GM12865 (cell line): ENCODE measurements at regions not wholly inside any gene's neighbourhood (a gene's known extent, or its start where the extent isn't known, plus 50 kb on each side); places are given as distances from the start of the nearest gene placed in this dataset.
"Not testable (repeated sequence)": the region's sequence is repeated elsewhere in the genome, so short reads cannot be mapped to it uniquely, and the experiment has no call there.

Source experiments
- DNase-seq: peaks from one replicate; pipeline ENCODE4 v3.0.0; 2010; ENCODE audit warnings: low read depth
- H3K4me3 ChIP-seq: 2 replicates; pipeline ENCODE4 v1.5.1; 2011; ENCODE audit warnings: mild to moderate bottlenecking, low read depth, low read length, control low read depth
- CTCF ChIP-seq: IDR thresholded peaks from 2 replicates; pipeline ENCODE4 v1.5.1; 2011; ENCODE audit warnings: low read length, control low read depth, low read depth, inconsistent platforms; ENCODE audit not compliant: insufficient read depth; ENCODE audit errors: missing control alignments

- DNase-seq = no peak
- no peak for TF ChIP-seq CTCF
- no peak overlapping the region for H3K4me3 ChIP-seq
Observed at GRCh38 chr6:106785298-106785697, 155.9 kb downstream of the QRSL1 start.

- no peak for TF ChIP-seq CTCF
- DNase-seq = no peak
- no peak overlapping the region for H3K4me3 ChIP-seq
Observed at GRCh38 chr6:106783640-106784566, 154.5 kb downstream of the QRSL1 start.

GRCh38 chr6:106782536-106783285, 153.3 kb downstream of the QRSL1 start:
- TF ChIP-seq CTCF = no peak
- no peak for DNase-seq
- H3K4me3 ChIP-seq = no peak overlapping the region

GRCh38 chr6:106779552-106779951, 150.2 kb downstream of the QRSL1 start:
- DNase-seq, H3K4me3 ChIP-seq: not testable (repeated sequence)

- TF ChIP-seq CTCF = no peak
- no peak overlapping the region for H3K4me3 ChIP-seq
- no peak for DNase-seq
Observed at GRCh38 chr6:106778943-106779342, 149.6 kb downstream of the QRSL1 start.

- no peak overlapping the region for H3K4me3 ChIP-seq
- DNase-seq = no peak
- no peak for TF ChIP-seq CTCF
Observed at GRCh38 chr6:106773996-106774629, 144.7 kb downstream of the QRSL1 start.

GRCh38 chr6:106773522-106773921, 144.1 kb downstream of the QRSL1 start:
- TF ChIP-seq CTCF = no peak
- DNase-seq = no peak
- H3K4me3 ChIP-seq = no peak overlapping the region
